GM20000 (cell line): ENCODE measurements at regions not wholly inside any gene's neighbourhood (a gene's known extent, or its start where the extent isn't known, plus 50 kb on each side); places are given as distances from the start of the nearest gene placed in this dataset.

Source experiments
- DNase-seq: peaks from one replicate; pipeline ENCODE4 v3.0.0; 2012; ENCODE audit warnings: low spot score
- CTCF ChIP-seq: IDR thresholded peaks from 2 replicates; pipeline ENCODE4 v1.5.1; 2012; ENCODE audit warnings: mild to moderate bottlenecking, control low read depth; ENCODE audit errors: extremely low read depth, missing control alignments

- no peak for TF ChIP-seq CTCF
- no peak for DNase-seq
Observed at GRCh38 chr9:23220957-23221356, 605.1 kb downstream of the ELAVL2 start.

- TF ChIP-seq CTCF: no peak
- no peak for DNase-seq
Observed at GRCh38 chr9:23229890-23230317, 596.1 kb downstream of the ELAVL2 start.

- no peak for TF ChIP-seq CTCF
- DNase-seq: no peak
Observed at GRCh38 chr9:23232831-23233230, 593.2 kb downstream of the ELAVL2 start.

DNA sequence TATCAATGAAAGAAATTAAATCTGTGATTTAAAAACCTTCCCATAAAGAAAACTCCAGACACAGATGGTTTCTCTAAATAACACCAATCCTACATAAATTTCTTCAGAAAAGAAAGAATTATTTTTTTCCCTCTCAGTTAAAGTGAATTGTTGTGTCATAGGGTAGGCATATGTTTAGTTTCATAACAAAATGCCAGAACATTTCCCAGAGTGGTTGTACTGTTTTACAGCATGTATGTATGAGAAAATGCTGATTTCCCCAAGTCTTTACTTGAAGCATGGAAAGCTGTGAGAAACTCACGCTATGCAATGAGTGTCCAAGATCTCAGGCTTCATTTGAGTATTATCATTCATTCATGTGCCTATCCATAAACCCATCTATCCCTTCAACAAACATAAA is 582.5 kb downstream of the ELAVL2 start:
- TF ChIP-seq CTCF: no peak
- DNase-seq: no peak

GRCh38 chr9:23245067-23245466 is 581.0 kb downstream of the ELAVL2 start:
- no peak for TF ChIP-seq CTCF
- no peak for DNase-seq

DNA sequence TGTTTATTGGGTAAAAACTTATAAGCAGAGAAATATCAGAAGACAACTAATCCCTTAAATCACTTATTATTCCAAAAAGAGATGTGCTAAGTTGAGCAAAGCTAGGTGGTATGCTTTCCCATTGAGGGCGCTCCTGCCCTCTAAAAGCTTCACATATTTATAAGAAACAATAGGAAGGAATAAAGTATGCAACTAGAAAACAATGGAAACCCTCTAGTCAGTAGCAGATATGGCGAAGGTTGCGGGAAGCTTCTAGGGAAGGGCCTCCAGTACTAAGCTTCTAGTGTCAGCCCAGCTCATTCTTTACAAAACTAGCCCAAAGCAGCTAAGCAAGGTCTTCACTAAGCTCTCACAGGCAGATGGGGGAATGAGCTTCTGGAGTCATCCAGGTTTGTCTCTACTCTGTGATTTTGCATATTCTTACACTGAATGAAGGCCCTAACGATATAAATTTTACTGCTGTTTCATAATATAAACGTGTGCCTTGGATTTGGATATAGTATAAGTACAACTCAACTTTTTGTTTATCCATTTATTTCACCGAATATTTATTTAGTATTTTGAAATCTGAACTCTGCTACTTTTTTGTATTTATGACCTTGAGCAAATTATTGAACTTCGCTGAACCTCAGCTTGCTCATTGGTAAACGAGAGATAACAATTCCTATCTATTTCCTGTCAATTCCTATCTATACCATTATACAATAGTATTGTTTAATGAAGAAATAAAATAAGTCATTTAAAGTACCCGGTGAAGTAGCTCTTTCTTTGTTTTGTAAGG is 571.4 kb downstream of the ELAVL2 start:
- no peak for DNase-seq
- TF ChIP-seq CTCF: no peak

DNA sequence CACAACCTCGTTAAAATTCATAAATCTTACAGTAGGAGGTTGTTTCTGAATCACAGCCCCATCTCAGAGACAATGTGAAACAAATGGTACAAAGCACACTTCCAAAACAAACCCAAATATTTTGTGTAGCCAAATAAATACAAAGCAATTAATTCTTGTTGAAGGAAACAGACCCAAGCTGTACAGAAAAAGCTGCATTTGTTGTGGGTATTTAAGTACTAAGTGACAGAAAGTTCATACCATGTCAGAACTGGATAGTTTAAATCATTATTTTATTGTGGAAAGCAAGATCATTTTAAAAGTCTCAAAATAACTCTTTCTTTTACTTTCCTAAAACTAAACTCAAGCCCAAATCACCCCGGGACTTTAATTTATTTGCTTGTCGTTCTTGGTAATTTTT is 570.7 kb downstream of the ELAVL2 start:
- TF ChIP-seq CTCF: no peak
- DNase-seq: no peak
